A673 (cell line): ENCODE measurements at regions not wholly inside any gene's neighbourhood (a gene's known extent, or its start where the extent isn't known, plus 50 kb on each side); places are given as distances from the start of the nearest gene placed in this dataset.

Experiments used
- BruUV-seq: library from RNA; stranded (reverse); fragments of 400-500 nt; replicated peaks from 2 replicates; lab custom pipeline; 2021; lab: Mats Ljungman, UMichigan
- CTCF ChIA-PET: fragments of 300-600 bp; sonication (Branson Sonifier 250); formaldehyde crosslinking; loops from one replicate; lab custom pipeline; 2022; ENCODE audit warnings: antibody characterized with exemption; lab: Charles Lee
- POLR2A ChIA-PET: fragments of 300-600 bp; sonication (Branson Sonifier 250); formaldehyde crosslinking; loops from one replicate; lab custom pipeline; 2022; ENCODE audit warnings: antibody characterized with exemption; ENCODE audit not compliant: low non-redundant PET; lab: Charles Lee
- DNase-seq: peaks from one replicate; pipeline ENCODE4 v3.0.0-alpha.2; 2015; ENCODE audit warnings: low spot score
- H3K27ac ChIP-seq: fragments of 200-600 bp; sonication (generic); 2 replicates; pipeline ENCODE4 v1.5.1; 2016; ENCODE audit warnings: mixed run types, low read depth, mild to moderate bottlenecking, mixed read lengths, antibody characterized with exemption, low read length; ENCODE audit not compliant: poor library complexity, severe bottlenecking
- H3K27me3 ChIP-seq: fragments of 200-600 bp; sonication (generic); replicated peaks from 2 replicates; pipeline ENCODE4 v1.6.1; 2017; ENCODE audit warnings: mixed run types, low read depth, mild to moderate bottlenecking, mixed read lengths, antibody characterized with exemption, low read length; ENCODE audit not compliant: insufficient read depth, poor library complexity
- H3K36me3 ChIP-seq: fragments of 200-600 bp; sonication (generic); 2 replicates; pipeline ENCODE4 v1.6.1; 2016; ENCODE audit warnings: mixed run types, mild to moderate bottlenecking, mixed read lengths, antibody characterized with exemption, low read length; ENCODE audit not compliant: insufficient read depth, poor library complexity, severe bottlenecking
- H3K4me1 ChIP-seq: fragments of 200-600 bp; sonication (generic); 2 replicates; pipeline ENCODE4 v1.6.1; 2017; ENCODE audit warnings: mixed run types, mild to moderate bottlenecking, mixed read lengths, antibody characterized with exemption, low read length; ENCODE audit not compliant: insufficient read depth, poor library complexity, severe bottlenecking
- H3K4me3 ChIP-seq: fragments of 200-600 bp; sonication (generic); 2 replicates; pipeline ENCODE4 v1.5.1; 2016; ENCODE audit warnings: low read depth, mixed run types, mild to moderate bottlenecking, mixed read lengths, low read length; ENCODE audit not compliant: poor library complexity, severe bottlenecking
- H3K9me3 ChIP-seq: fragments of 200-600 bp; sonication (generic); 2 replicates; pipeline ENCODE4 v1.6.1; 2016; ENCODE audit warnings: mixed run types, low read depth, mild to moderate bottlenecking, mixed read lengths, antibody characterized with exemption, low read length; ENCODE audit not compliant: poor library complexity, severe bottlenecking
- CTCF ChIP-seq: fragments of 300-800, 200-600 bp; sonication (generic); conservative IDR thresholded peaks from 2 replicates; pipeline ENCODE4 v1.5.1; 2017; ENCODE audit warnings: low read depth, mild to moderate bottlenecking, antibody characterized with exemption, low read length, moderate library complexity, mixed read lengths
- EZH2 ChIP-seq: fragments of 200-600 bp; sonication (generic); IDR thresholded peaks from 2 replicates; pipeline ENCODE4 v1.6.1; 2017; ENCODE audit warnings: borderline replicate concordance, low read depth, mild to moderate bottlenecking, mixed read lengths, antibody characterized with exemption, low read length; ENCODE audit not compliant: poor library complexity, severe bottlenecking
- intact Hi-C: fragments of 100-400 bp; cut with micrococcal nuclease; formaldehyde crosslinking; loops from one replicate; pipeline ENCODE4 v1.10.0; 2022; ENCODE audit not compliant: unreplicated experiment

GRCh38 chr5:88954511-88954910, 71.5 kb upstream of the MEF2C start:
- Histone ChIP-seq H3K4me1 (no peaks in the 10 kb centered on the region), H3K4me3 (no peak overlapping the region), H3K36me3 (no peaks in the 10 kb centered on the region), H3K27ac (no peak overlapping the region), H3K27me3 (peaks cover 4% of the 10 kb centered on the region), H3K9me3 (no peaks in the 10 kb centered on the region)
- TF ChIP-seq CTCF: no peak
- TF ChIP-seq EZH2: no peak
- DNase-seq: no peak
- intact Hi-C loops: no loop called here
- ChIA-PET CTCF (no interaction called here), POLR2A (no interaction called here)
- BruUV-seq: no TSS peak

- CTCF ChIA-PET: no interaction called here
- no peak for TF ChIP-seq EZH2
- no peak for TF ChIP-seq CTCF
- H3K4me1 ChIP-seq: no peaks in the 10 kb centered on the region
- no peak overlapping the region for H3K4me3 ChIP-seq
- no TSS peak for BruUV-seq
- no peaks in the 10 kb centered on the region for H3K27me3 ChIP-seq
- no peak overlapping the region for H3K27ac ChIP-seq
- DNase-seq: no peak
- no peaks in the 10 kb centered on the region for H3K36me3 ChIP-seq
- POLR2A ChIA-PET: no interaction called here
- H3K9me3 ChIP-seq: no peaks in the 10 kb centered on the region
- intact Hi-C loops: no loop called here
Measured at GRCh38 chr5:88952996-88953643, 70.1 kb upstream of the MEF2C start.

GRCh38 chr5:88952344-88952743, 69.4 kb upstream of the MEF2C start:
- no peaks in the 10 kb centered on the region for H3K36me3 ChIP-seq
- H3K27me3 ChIP-seq: no peaks in the 10 kb centered on the region
- peak; percentile 4 for DNase-seq
- no peak overlapping the region for H3K27ac ChIP-seq
- ChIA-PET CTCF (no interaction called here), POLR2A (no interaction called here)
- no peaks in the 10 kb centered on the region for H3K4me1 ChIP-seq
- intact Hi-C loops: no loop called here
- no peaks in the 10 kb centered on the region for H3K9me3 ChIP-seq
- no peak overlapping the region for H3K4me3 ChIP-seq
- BruUV-seq: no TSS peak
- TF ChIP-seq EZH2 (no peak), CTCF (no peak)
